ENCODE measurements at regions not wholly inside any gene's neighbourhood (a gene's known extent, or its start where the extent isn't known, plus 50 kb on each side); places are given as distances from the start of the nearest gene placed in this dataset.

DNA sequence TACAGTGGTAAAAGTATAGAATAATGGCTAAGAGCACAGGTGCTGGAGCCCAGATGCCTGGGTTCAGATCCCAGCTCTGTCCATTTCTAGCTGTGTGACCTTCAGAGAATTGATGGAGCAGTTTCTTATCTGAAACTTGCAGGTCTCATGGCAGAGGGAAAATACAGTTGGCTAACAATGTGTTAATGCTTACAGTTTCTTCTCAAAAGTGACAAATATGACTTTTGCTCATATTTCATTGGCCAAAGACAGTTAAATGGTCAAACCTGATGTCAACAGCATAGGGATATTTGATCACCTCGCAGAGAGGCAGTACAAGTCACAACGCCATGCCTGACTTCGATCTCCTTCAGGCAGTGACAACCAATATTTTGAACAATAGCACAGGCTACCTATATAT is 60.2 kb upstream of the LCORL start:
- no peak for DNase-seq

GRCh38 chr4:18077808-18078207 is 56.3 kb upstream of the LCORL start:
- no peak for DNase-seq

DNA sequence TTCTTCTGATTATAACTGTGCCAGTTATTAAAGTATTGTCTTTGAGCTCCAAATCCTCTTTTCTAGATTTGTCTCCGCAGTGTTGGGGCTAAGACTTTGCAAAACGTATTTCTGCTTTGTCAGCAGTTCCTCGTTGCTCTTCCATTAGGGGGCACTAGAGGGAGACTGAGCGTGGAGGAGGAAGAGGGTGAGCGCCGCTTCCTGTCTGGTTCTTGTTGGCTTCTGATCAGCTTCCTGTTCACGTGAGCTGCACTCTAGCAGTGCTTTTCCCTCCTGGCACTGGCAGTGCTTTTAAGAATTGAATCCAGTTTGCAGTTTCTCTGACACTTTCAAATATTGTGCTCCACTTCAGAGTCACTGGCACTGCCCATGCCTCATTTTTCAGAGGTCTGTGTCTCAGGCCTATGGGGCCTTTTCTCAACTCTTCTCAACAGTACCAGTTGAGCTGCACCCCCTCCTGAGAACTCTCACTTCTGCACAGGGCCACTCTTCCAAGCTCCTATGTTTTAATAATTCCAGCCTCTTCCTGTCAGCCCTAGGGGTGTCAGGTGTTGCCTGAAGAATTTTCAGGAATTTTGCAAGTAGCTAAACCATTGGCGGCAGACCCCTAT is 54.4 kb upstream of the LCORL start:
- no peak for DNase-seq

DNA sequence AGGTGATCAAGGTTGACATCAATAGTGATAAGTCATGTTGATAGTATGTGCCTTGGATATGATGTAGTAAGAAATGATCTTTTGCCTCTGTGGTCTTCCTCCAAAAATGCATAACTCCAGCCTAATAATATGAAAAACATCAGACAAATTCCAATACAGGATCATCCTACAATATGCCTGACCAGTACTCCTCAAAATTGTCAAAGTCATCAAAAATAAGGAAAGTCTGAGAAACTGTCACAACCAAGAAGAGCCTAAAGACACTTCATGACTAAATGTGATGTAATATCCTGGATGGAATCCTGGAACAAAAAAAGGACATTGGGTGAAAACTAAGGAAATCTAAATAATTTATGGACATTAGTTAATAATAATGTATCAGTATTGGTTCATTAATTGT is 50.3 kb upstream of the LCORL start:
- no peak for DNase-seq
